Right cardiac atrium (tissue), 5 donors: ENCODE measurements at regions not wholly inside any gene's neighbourhood (a gene's known extent, or its start where the extent isn't known, plus 50 kb on each side); places are given as distances from the start of the nearest gene placed in this dataset.
A peak's percentile ranks its signal among the peaks of the same experiment; 100 is the strongest.

Experiments
- ATAC-seq, 2 donors: fragments of 200-7000 bp; cut with Tn5 transposase; one replicate each; pipeline versions ENCODE4 v1.8.0 to v1.9.1; 2020; ENCODE audit warnings: moderate library complexity in 2 of 2, mild to moderate bottlenecking in 1 of 2
- DNase-seq, 3 donors: peaks; one replicate each; pipeline ENCODE4 v3.0.0-alpha.2; 2020
- H3K27ac ChIP-seq: one replicate; pipeline ENCODE4 v1.5.1; 2013; ENCODE audit warnings: mild to moderate bottlenecking, low read length, control low read depth, moderate library complexity
- H3K27me3 ChIP-seq: one replicate; pipeline ENCODE4 v1.6.1; 2013; ENCODE audit not compliant: control insufficient read depth, insufficient read depth
- H3K4me1 ChIP-seq: one replicate; pipeline ENCODE4 v1.6.1; 2013; ENCODE audit warnings: low read length; ENCODE audit not compliant: control insufficient read depth, insufficient read depth
- H3K4me3 ChIP-seq: one replicate; pipeline ENCODE4 v1.5.1; 2013; ENCODE audit warnings: low read length, control low read depth
- H3K9me3 ChIP-seq: one replicate; pipeline ENCODE4 v1.6.1; 2013; ENCODE audit warnings: low read length; ENCODE audit not compliant: control insufficient read depth
- WGBS: extraction: QIAGEN DNeasy Blood & Tissue Kit; methylation state at CpG from one replicate; pipeline ENCODE4 v1.1.7; 2013; 5-methylcytosine and 5-hydroxymethylcytosine counted together
- intact Hi-C, 4 donors: fragments of 100-400 bp; cut with DNase I; formaldehyde crosslinking; loops; one replicate each; pipeline versions ENCODE4 v1.11.0 to v1.14.0; 2022 to 2023
- donor health status: healthy with polysubstance abuse.
- donor health status: DM: no; HTN: yes; CAD: no.
- donor health status: DM: no; HTN: no; CAD: no.
- donor health status: DM: no; HTN: yes; CAD: no; lungs with severe emphysema.
- donor health status: DM: yes; HTN: yes; CAD: no.

DNA sequence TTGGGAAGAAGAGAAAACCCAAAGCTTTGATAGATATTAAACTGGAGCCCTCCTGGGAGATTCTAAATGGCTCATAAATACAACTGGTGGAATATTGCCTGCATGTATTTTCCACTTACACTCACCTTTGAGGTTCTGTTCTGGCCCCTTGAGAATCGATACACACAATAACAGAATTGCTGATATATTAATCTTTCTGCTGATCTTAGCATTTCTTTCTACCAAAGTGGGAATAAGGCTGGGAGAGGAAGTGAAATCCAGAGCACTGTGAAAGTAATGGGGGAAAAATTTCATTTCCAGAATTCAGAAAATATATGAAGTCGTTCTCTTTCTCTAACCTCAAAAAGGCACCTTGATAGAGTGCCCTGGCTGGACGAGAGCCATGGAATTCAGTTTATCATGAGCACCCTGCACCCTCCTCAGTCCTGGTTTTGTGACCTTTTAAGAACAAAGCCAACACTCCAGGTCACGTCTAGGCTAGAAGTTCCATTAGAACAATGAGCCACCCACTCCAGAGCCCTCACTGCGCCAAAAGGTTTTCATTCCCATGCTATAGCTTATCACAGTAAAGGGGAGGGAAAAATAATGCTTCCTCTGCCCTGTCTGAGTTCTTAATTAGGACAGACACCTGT, 244.5 kb downstream of the CD83 start:
- no peak for DNase-seq
- H3K27ac ChIP-seq = peak overlapping the region; percentile 81
- no peaks in the 10 kb centered on the region for H3K27me3 ChIP-seq
- H3K9me3 ChIP-seq = no peaks in the 10 kb centered on the region
- peaks cover 2% of the 10 kb centered on the region for H3K4me1 ChIP-seq
- no peak overlapping the region for H3K4me3 ChIP-seq
- intact Hi-C loops = no loop called here
- WGBS = 75% methylated on average over 5 of the region's 5 CpGs
- ATAC-seq = peak in 1 of 2 donors; percentile 23

DNA sequence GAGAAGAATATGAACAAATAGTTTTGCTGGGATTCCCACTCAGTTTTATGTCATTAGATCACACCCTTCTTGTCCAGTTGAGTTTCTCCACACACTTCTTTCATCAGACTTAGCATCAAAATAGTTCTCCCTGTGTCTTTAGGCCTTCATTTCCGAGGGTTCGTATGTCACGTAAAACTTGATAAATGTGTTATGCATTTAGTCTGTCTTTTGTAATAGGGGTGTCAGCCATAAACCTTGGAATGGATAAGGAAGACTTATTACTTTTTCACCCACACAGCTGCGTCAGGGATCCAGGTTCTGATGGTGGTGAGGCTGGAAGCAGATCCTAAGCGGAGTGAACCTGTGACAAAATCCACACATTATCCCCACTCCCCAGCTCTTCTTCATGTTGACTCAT, 246.8 kb downstream of the CD83 start:
- no peaks in the 10 kb centered on the region for H3K9me3 ChIP-seq
- DNase-seq (no peak), ATAC-seq (no peak)
- no peaks in the 10 kb centered on the region for H3K27me3 ChIP-seq
- H3K4me1 ChIP-seq = peaks cover 2% of the 10 kb centered on the region
- WGBS = 96% methylated on average over 5 of the region's 5 CpGs
- no peak overlapping the region for H3K4me3 ChIP-seq
- no peak overlapping the region for H3K27ac ChIP-seq
- intact Hi-C loops = no loop called here

DNA sequence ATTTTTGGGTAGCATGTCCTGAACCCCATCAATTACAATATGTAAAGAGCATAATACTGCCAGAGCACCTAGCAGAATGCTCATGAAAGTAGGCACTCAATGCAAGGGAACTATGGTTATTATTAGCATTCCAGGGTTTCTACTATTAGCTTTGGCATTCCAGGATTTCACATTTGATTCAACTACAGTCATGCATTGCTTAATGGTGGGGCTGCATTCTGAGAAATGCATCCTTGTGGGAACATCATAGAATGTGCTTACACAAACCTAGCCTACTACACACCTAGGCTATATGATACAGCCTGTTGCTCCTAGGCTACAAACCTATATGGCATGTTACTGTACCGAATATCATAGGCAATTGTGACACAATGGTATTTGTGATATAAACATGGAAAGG, 247.8 kb downstream of the CD83 start:
- intact Hi-C loops = no loop called here
- no peak overlapping the region for H3K27ac ChIP-seq
- no peaks in the 10 kb centered on the region for H3K27me3 ChIP-seq
- H3K9me3 ChIP-seq = no peaks in the 10 kb centered on the region
- ATAC-seq (no peak), DNase-seq (no peak)
- WGBS = 97% methylated on average over 1 of the region's 1 CpG
- no peak overlapping the region for H3K4me3 ChIP-seq
- peaks cover 2% of the 10 kb centered on the region for H3K4me1 ChIP-seq

DNA sequence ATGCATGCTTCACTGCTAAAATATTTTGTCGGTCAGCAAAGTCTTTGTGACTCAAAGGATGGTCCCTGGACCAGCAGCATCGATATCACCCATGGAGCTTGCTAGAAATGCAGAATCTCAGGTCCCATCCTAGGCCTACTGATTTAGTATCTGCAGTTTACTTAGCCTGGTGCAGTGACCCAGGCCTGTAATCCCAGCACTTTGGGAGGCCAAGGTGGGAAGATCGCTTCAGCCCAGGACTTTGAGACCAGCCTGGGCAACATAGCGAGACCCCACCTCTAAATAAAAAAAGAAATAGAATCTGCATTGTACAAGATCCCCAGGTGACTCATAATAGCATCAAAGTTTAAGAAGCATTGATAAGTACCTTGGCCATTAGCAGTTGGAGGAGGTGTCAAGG, 248.7 kb downstream of the CD83 start:
- WGBS = 97% methylated on average over 4 of the region's 4 CpGs

DNA sequence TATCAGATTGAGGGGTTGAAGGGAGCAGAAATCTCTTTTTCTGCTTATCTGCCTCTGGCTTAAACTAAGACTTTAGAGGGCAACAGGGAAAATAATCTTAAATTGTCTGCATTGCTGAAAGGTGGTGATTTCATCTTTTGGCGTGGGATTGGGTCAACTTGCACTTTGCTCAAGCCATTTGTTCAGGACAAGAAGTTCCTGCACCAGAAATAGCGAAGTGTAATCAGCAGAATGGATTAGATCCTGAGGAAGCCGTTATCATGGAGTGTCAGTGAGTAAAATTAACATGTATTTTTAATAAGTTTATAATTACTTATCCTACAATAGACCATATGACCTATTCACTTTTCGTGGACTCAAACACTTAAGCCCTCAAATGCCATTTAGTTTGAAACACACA, 249.3 kb downstream of the CD83 start:
- WGBS = 29% methylated on average over 4 of the region's 4 CpGs
- Histone ChIP-seq H3K4me3 (no peak overlapping the region), H3K9me3 (no peaks in the 10 kb centered on the region), H3K27me3 (no peaks in the 10 kb centered on the region), H3K4me1 (peaks cover 2% of the 10 kb centered on the region), H3K27ac (no peak overlapping the region)
- DNase-seq = no peak
- intact Hi-C loops = no loop called here
- ATAC-seq = peak; percentile 76 to 84

More for the DNA sequence above, 248.7 kb downstream of the CD83 start:
- Histone ChIP-seq H3K27me3 (no peaks in the 10 kb centered on the region), H3K4me3 (no peak overlapping the region), H3K9me3 (no peaks in the 10 kb centered on the region), H3K27ac (no peak overlapping the region), H3K4me1 (peaks cover 2% of the 10 kb centered on the region)
- ATAC-seq (no peak), DNase-seq (no peak)
- intact Hi-C loops = no loop called here

DNA sequence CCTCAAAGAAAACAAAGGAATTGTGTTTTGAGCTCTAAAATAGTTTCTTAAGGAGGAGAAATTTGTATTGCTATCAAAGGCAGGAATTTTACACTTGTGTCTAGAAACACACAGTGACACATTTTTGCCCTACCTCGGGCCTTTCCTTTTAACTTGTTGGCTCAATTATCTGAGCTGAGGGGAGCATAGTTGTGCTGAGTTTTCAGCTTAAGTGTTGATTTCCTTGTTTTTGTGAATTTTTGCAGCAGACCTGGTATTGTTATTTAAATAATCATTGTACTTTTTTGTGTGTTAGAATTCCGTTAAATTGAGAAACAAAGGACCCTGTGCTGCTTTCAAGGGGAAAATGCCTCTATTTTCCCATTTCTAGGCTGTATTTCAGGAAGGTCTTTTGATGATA, 249.7 kb downstream of the CD83 start:
- DNase-seq = no peak
- H3K27ac ChIP-seq = no peak overlapping the region
- intact Hi-C loops = no loop called here

DNA sequence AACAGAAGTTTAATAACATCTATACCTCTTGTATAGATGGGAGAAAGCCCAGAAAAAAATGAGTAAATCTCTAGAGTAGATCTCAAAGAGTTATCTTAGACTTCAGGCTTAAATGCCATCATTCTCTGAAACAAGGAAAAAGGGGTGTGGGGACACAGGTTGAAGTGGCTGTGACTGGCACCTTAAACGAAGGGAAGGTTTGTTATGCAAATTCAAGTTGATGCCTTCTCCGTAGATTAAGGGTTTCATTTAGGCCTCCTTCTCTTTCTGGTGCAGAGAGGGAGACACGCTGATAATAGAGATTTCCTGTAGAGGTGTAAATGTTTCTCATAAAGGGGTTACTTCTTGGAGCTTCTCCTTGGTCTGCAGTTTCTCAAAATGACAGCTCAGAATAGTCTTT, 252.1 kb downstream of the CD83 start:
- intact Hi-C loops = no loop called here
- ATAC-seq = no peak
- 94% methylated on average over 3 of the region's 3 CpGs for WGBS

More for the DNA sequence above, 249.7 kb downstream of the CD83 start:
- Histone ChIP-seq H3K4me3 (no peak overlapping the region), H3K9me3 (no peaks in the 10 kb centered on the region), H3K27me3 (no peaks in the 10 kb centered on the region), H3K4me1 (peaks cover 2% of the 10 kb centered on the region)
- 66% methylated on average over 2 of the region's 2 CpGs for WGBS
- no peak for ATAC-seq

DNA sequence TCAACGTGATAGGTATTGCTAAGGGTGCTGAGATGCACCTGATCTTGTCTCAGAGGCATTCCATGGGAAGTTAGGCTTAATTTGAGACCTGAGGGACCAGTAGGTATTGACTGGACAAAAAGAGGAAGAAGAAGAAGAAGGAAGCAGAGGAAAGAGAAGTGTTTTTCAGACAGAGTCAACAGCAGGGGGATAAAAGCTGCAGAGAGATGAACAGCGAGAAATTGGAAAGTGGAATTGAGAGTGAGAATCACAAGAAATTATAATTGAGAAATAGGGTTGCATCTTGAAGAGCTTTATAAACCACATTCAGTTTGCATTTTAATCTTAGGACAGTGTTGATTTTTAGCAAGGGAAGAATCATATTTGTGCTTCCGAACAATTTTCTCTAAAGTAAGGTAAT, 254.0 kb downstream of the CD83 start:
- H3K27me3 ChIP-seq = no peaks in the 10 kb centered on the region
- DNase-seq = no peak
- H3K9me3 ChIP-seq = no peaks in the 10 kb centered on the region
- H3K4me1 ChIP-seq = no peaks in the 10 kb centered on the region
- WGBS = 87% methylated on average over 3 of the region's 3 CpGs
- H3K4me3 ChIP-seq = no peak overlapping the region
- H3K27ac ChIP-seq = no peak overlapping the region
- intact Hi-C loops = no loop called here
- no peak for ATAC-seq

More for the DNA sequence above, 252.1 kb downstream of the CD83 start:
- no peaks in the 10 kb centered on the region for H3K27me3 ChIP-seq
- no peaks in the 10 kb centered on the region for H3K9me3 ChIP-seq
- peaks cover 2% of the 10 kb centered on the region for H3K4me1 ChIP-seq
- no peak overlapping the region for H3K27ac ChIP-seq
- H3K4me3 ChIP-seq = no peak overlapping the region
- no peak for DNase-seq

DNA sequence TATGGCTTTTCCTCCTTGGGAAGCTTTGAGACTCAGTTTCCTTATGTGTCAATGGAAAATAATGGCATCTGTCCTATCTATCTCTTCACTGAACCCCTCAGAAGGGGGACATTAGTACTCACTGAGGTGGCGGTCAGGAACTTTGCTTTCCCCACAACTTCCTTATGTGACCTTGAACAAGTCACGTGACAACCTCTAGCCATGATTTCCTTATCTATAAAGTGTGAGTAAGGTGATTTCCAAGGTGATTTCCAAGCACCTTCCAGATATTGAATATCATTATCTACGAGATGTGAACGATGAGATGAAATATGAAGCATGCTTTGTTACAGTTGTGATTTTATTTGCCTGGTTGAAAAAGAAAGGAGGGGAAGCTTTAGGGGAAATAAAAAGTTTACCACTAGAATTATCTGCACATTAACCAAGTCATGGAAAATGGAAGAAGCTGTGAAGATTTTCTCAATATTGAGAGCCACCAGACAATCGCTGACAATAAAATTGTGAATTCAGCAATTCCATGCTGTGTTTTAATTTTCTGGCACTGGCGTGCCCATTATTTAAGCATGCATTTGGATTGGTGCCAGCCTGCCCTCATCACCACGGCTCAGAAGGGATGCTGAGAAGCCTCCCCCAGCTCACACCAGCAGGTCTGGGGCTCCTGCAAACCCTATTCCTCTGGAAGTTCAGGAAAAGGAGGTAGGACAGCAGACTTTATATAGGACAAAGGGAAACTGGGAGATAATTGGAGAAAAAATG, 255.3 kb downstream of the CD83 start:
- H3K4me1 ChIP-seq = no peaks in the 10 kb centered on the region
- 71% methylated on average over 7 of the region's 7 CpGs for WGBS
- H3K9me3 ChIP-seq = no peaks in the 10 kb centered on the region
- intact Hi-C loops = no loop called here
- ATAC-seq = no peak
- H3K27ac ChIP-seq = no peak overlapping the region
- no peak for DNase-seq
- H3K27me3 ChIP-seq = no peaks in the 10 kb centered on the region
- no peak overlapping the region for H3K4me3 ChIP-seq

DNA sequence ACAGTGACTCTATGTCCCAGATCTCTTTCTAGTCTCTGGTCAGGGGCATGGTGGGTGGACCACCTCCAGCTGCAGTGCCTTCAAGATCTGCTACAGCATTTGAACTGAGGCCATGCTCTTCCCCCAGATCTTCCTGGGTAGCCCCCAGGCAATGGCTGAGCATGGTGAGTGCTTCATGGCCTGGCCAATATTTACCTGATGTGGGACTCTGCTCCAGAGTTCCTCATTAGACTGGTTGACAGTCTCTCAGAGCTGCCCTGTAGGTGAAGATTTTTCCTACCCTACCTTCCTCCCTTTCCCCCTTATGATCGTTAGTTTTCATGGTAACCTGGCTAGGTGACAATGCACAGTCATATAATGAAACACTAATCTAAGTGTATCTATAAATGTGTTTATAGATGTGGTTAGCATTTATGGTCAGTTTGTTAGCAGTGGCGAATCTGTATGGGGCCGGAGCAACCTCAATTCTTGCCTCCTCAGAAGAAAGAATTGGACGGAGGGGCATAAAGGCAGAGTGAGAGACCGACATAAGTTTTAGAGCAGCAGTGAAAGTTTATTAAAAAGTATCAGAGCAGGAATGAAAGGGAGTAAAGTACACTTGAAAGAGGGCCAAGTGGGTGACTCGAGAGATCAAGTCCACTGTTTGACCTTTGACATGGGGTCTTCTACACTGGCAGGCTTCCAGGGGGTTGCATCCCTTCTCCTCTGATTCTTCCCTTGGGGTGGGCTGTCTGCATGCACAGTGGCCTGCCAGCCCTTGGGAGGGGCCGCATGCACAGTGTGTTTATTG, 256.3 kb downstream of the CD83 start:
- 87% methylated on average over 7 of the region's 7 CpGs for WGBS

DNA sequence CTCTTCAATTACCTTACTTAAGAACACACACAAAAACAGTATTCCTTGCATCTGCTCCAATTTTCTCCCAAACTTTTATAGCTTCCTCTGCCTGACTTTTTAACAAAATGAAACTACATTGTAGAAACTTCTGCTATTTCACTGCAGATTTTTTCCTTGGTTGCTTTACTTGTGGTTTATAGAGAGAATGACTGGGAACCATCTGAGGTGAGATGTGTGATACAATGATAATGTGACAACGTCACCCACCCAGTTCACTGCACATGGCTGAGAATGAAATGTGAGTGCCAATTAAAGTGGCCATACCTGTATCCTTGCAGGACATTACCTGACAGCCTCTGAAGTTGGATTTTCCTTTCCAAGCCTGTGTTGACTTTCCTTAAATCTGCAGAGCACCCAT, 258.4 kb downstream of the CD83 start:
- H3K9me3 ChIP-seq = no peaks in the 10 kb centered on the region
- no peaks in the 10 kb centered on the region for H3K27me3 ChIP-seq
- H3K27ac ChIP-seq = no peak overlapping the region
- no peak for DNase-seq
- H3K4me3 ChIP-seq = no peak overlapping the region
- 65% methylated on average over 1 of the region's 1 CpG for WGBS
- no peak for ATAC-seq
- H3K4me1 ChIP-seq = no peaks in the 10 kb centered on the region
- intact Hi-C loops = no loop called here

More for the DNA sequence above, 256.3 kb downstream of the CD83 start:
- H3K9me3 ChIP-seq = no peaks in the 10 kb centered on the region
- H3K4me3 ChIP-seq = no peak overlapping the region
- no peaks in the 10 kb centered on the region for H3K4me1 ChIP-seq
- H3K27ac ChIP-seq = no peak overlapping the region
- intact Hi-C loops = no loop called here
- DNase-seq (no peak), ATAC-seq (no peak)
- no peaks in the 10 kb centered on the region for H3K27me3 ChIP-seq
